ENCODE measurements at regions not wholly inside any gene's neighbourhood (a gene's known extent, or its start where the extent isn't known, plus 50 kb on each side); places are given as distances from the start of the nearest gene placed in this dataset.

- no peak for TF ChIP-seq CTCF (conservative IDR thresholded peaks at IDR 0.05; ENCODE audit: control insufficient read depth, insufficient read depth, low read depth, low read length)
- DNase-seq (ENCODE audit: low read depth) = no peak
- no peak overlapping the region for H3K4me3 ChIP-seq (ENCODE audit: control insufficient read depth, low read depth, low read length)
Measured at GRCh38 chr4:123297836-123298235, 98.8 kb upstream of the SPRY1 start.

GRCh38 chr4:123298261-123298660 lies 98.3 kb upstream of the SPRY1 start:
- no peak overlapping the region for H3K4me3 ChIP-seq (ENCODE audit: control insufficient read depth, low read depth, low read length)
- no peak for TF ChIP-seq CTCF (conservative IDR thresholded peaks at IDR 0.05; ENCODE audit: control insufficient read depth, insufficient read depth, low read depth, low read length)
- DNase-seq (ENCODE audit: low read depth) = peak; percentile 14

GRCh38 chr4:123298801-123299200 lies 97.8 kb upstream of the SPRY1 start:
- no peak for DNase-seq (ENCODE audit: low read depth)
- TF ChIP-seq CTCF (conservative IDR thresholded peaks at IDR 0.05; ENCODE audit: control insufficient read depth, insufficient read depth, low read depth, low read length) = no peak
- H3K4me3 ChIP-seq (ENCODE audit: control insufficient read depth, low read depth, low read length) = no peak overlapping the region

- no peak overlapping the region for H3K4me3 ChIP-seq (ENCODE audit: control insufficient read depth, low read depth, low read length)
- peak; percentile 96 for DNase-seq (ENCODE audit: low read depth)
- TF ChIP-seq CTCF (conservative IDR thresholded peaks at IDR 0.05; ENCODE audit: control insufficient read depth, insufficient read depth, low read depth, low read length) = no peak
Measured at GRCh38 chr4:123299212-123299691, 97.3 kb upstream of the SPRY1 start.

- no peak for TF ChIP-seq CTCF (conservative IDR thresholded peaks at IDR 0.05; ENCODE audit: control insufficient read depth, insufficient read depth, low read depth, low read length)
Measured at GRCh38 chr4:123300222-123301039, 96.2 kb upstream of the SPRY1 start.

GRCh38 chr4:123301923-123302322 lies 94.7 kb upstream of the SPRY1 start:
- no peak overlapping the region for H3K4me3 ChIP-seq (ENCODE audit: control insufficient read depth, low read depth, low read length)
- no peak for DNase-seq (ENCODE audit: low read depth)
- TF ChIP-seq CTCF (conservative IDR thresholded peaks at IDR 0.05; ENCODE audit: control insufficient read depth, insufficient read depth, low read depth, low read length) = no peak

More at GRCh38 chr4:123300222-123301039, 96.2 kb upstream of the SPRY1 start:
- DNase-seq (ENCODE audit: low read depth) = no peak
- H3K4me3 ChIP-seq (ENCODE audit: control insufficient read depth, low read depth, low read length) = no peak overlapping the region
